Liver (tissue), 8 donors: ENCODE measurements at regions not wholly inside any gene's neighbourhood (a gene's known extent, or its start where the extent isn't known, plus 50 kb on each side); places are given as distances from the start of the nearest gene placed in this dataset.

Source experiments
- DNase-seq: peaks from one replicate; pipeline ENCODE4 v3.0.0-alpha.2; 2017; ENCODE audit warnings: low spot score
- H3K27ac ChIP-seq, 2 donors: one replicate each; pipeline ENCODE4 v1.7.0; 2013; ENCODE audit warnings: inconsistent platforms in 2 of 2, low read length in 2 of 2, control low read depth in 1 of 2, low read depth in 1 of 2, mild to moderate bottlenecking in 1 of 2
- H3K27me3 ChIP-seq, 4 donors: one replicate each; pipeline versions ENCODE4 v1.6.1 to v1.7.0; 2013; ENCODE audit warnings: low read length in 3 of 4, inconsistent platforms in 1 of 4, mild to moderate bottlenecking in 1 of 4, moderate library complexity in 1 of 4; ENCODE audit not compliant: control insufficient read depth in 4 of 4, insufficient read depth in 4 of 4
- H3K36me3 ChIP-seq, 4 donors: one replicate each; pipeline versions ENCODE4 v1.6.1 to v1.7.0; 2013; ENCODE audit warnings: low read length in 3 of 4, mild to moderate bottlenecking in 3 of 4, low read depth in 1 of 4, moderate library complexity in 1 of 4; ENCODE audit not compliant: control insufficient read depth in 4 of 4, insufficient read depth in 3 of 4
- H3K4me1 ChIP-seq, 4 donors: one replicate each; pipeline versions ENCODE4 v1.6.1 to v1.7.0; 2013; ENCODE audit warnings: low read length in 3 of 4, mild to moderate bottlenecking in 3 of 4, moderate library complexity in 1 of 4; ENCODE audit not compliant: control insufficient read depth in 4 of 4, insufficient read depth in 4 of 4
- H3K4me3 ChIP-seq, 3 donors: one replicate each; pipeline versions ENCODE4 v1.6.1 to v1.7.0; 2013; ENCODE audit warnings: low read length in 3 of 3, control low read depth in 1 of 3, low read depth in 1 of 3, mild to moderate bottlenecking in 1 of 3
- H3K9ac ChIP-seq, 2 donors: one replicate each; pipeline ENCODE4 v1.7.0; 2013; ENCODE audit warnings: low read length in 2 of 2, mild to moderate bottlenecking in 2 of 2, moderate library complexity in 2 of 2, control low read depth in 1 of 2, low read depth in 1 of 2
- H3K9me3 ChIP-seq, 4 donors: one replicate each; pipeline versions ENCODE4 v1.6.1 to v1.7.0; 2013; ENCODE audit warnings: low read length in 3 of 4; ENCODE audit not compliant: control insufficient read depth in 4 of 4
- ATF3 ChIP-seq: IDR thresholded peaks from 2 replicates; pipeline ENCODE4 v1.6.1; 2016; ENCODE audit warnings: antibody characterized with exemption
- CTCF ChIP-seq: fragments of 150-350 bp; IDR thresholded peaks from 2 replicates; pipeline ENCODE4 v1.5.1; 2017; ENCODE audit warnings: improper control_type of control experiment, low read depth, low read length; ENCODE audit not compliant: missing input control
- EGR1 ChIP-seq, 2 donors: IDR thresholded peaks; 2 replicates each; pipeline ENCODE4 v1.6.1; 2016 to 2018; ENCODE audit warnings: antibody characterized with exemption in 2 of 2, low read depth in 2 of 2
- FOXA1 ChIP-seq: IDR thresholded peaks from 2 replicates; pipeline ENCODE4 v1.6.1; 2016; ENCODE audit warnings: antibody characterized with exemption
- GABPA ChIP-seq, 2 donors: IDR thresholded peaks in 1 of 2; conservative IDR thresholded peaks in 1 of 2; 2 replicates each; pipeline ENCODE4 v1.6.1; 2016; ENCODE audit warnings: antibody characterized with exemption in 2 of 2, mild to moderate bottlenecking in 1 of 2, moderate library complexity in 1 of 2
- HNF4A ChIP-seq, 2 donors: conservative IDR thresholded peaks; 2 replicates each; pipeline ENCODE4 v1.6.1; 2016; ENCODE audit warnings: antibody characterized with exemption in 2 of 2, mild to moderate bottlenecking in 2 of 2
- HNF4G ChIP-seq: IDR thresholded peaks from 2 replicates; pipeline ENCODE4 v1.6.1; 2016; ENCODE audit warnings: antibody characterized with exemption
- JUND ChIP-seq, 2 donors: IDR thresholded peaks; 2 replicates each; pipeline ENCODE4 v1.6.1; 2016; ENCODE audit warnings: antibody characterized with exemption in 2 of 2
- NR2F2 ChIP-seq: IDR thresholded peaks from 2 replicates; pipeline ENCODE4 v1.6.1; 2016; ENCODE audit warnings: antibody characterized with exemption
- RAD21 ChIP-seq, 2 donors: IDR thresholded peaks; 2 replicates each; pipeline ENCODE4 v1.6.1; 2016; ENCODE audit warnings: antibody characterized with exemption in 2 of 2, mild to moderate bottlenecking in 2 of 2
- RXRA ChIP-seq, 2 donors: IDR thresholded peaks; 2 replicates each; pipeline ENCODE4 v1.6.1; 2017 to 2018; ENCODE audit warnings: antibody characterized with exemption in 2 of 2, mild to moderate bottlenecking in 1 of 2
- SP1 ChIP-seq: IDR thresholded peaks from 2 replicates; pipeline ENCODE4 v1.6.1; 2018; ENCODE audit warnings: antibody characterized with exemption, mild to moderate bottlenecking
- TAF1 ChIP-seq: conservative IDR thresholded peaks from 2 replicates; pipeline ENCODE4 v1.6.1; 2016; ENCODE audit warnings: antibody characterized with exemption, mild to moderate bottlenecking
- YY1 ChIP-seq: IDR thresholded peaks from 2 replicates; pipeline ENCODE4 v1.6.1; 2016; ENCODE audit warnings: antibody characterized with exemption, mild to moderate bottlenecking
- WGBS: extraction: QIAGEN DNeasy Blood & Tissue Kit; methylation state at CpG from one replicate; pipeline ENCODE4 v1.1.7; 2013; 5-methylcytosine and 5-hydroxymethylcytosine counted together
- TF ChIP-seq, protein P1 (sequence below): IDR thresholded peaks from 2 replicates; pipeline ENCODE4 v1.6.1; 2016; ENCODE audit warnings: antibody characterized with exemption
- donor health status: healthy.
- donor health status: healthy.
- donor health status: healthy.
- donor health status: healthy.
- donor health status: healthy.

DNA sequence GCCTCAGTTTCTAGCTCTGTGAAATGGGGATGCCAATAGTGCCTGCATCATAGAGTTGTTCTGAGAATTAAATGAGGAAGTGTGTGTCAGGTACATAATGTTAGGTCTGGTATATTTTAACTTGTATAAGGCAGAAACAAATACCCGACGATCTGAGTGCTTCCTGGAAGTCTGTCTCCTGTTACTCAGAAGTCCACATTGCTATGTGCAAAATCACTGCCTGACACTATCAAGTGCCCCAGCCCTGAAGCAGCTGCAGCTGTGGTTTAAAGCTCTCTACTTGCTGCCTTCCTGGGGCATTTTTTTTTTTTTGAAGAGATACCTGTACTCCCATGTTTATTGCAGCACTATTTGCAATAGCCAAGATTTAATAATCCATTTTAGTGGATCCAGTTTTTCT lies 125.3 kb downstream of the SLC4A3 start:
- H3K9ac ChIP-seq: no peak overlapping the region
- H3K9me3 ChIP-seq: no peaks in the 10 kb centered on the region
- no peak overlapping the region for H3K27ac ChIP-seq
- TF ChIP-seq GABPA (IDR thresholded peaks at IDR 0.05 in 1 of 2, conservative IDR thresholded peaks at IDR 0.05 in 1 of 2): no peak
- TF ChIP-seq FOXA1: no peak
- TF ChIP-seq HNF4G: no peak
- TF ChIP-seq JUND (IDR thresholded peaks at IDR 0.05): no peak
- no peak for TF ChIP-seq EGR1 (IDR thresholded peaks at IDR 0.05; ENCODE audit: low read depth in 2 of 2)
- TF ChIP-seq ATF3: no peak
- TF ChIP-seq YY1: no peak
- TF ChIP-seq CTCF: no peak
- TF ChIP-seq NR2F2: no peak
- no peak for DNase-seq
- H3K27me3 ChIP-seq: no peaks in the 10 kb centered on the region
- no peaks in the 10 kb centered on the region for H3K4me1 ChIP-seq
- 72% methylated on average over 2 of the region's 2 CpGs for WGBS
- no peak overlapping the region for H3K4me3 ChIP-seq
- H3K36me3 ChIP-seq: no peaks in the 10 kb centered on the region

- H3K4me1 ChIP-seq: no peaks in the 10 kb centered on the region
- no peak for DNase-seq
- H3K9me3 ChIP-seq: peaks cover 0 to under 1% (median 0%) of the 10 kb centered on the region in 4 donors
- TF ChIP-seq SP1 (no peak), NR2F2 (no peak), ATF3 (no peak), FOXA1 (no peak), RXRA (IDR thresholded peaks at IDR 0.05) (no peak), GABPA (IDR thresholded peaks at IDR 0.05 in 1 of 2, conservative IDR thresholded peaks at IDR 0.05 in 1 of 2) (no peak), CTCF (no peak), YY1 (no peak), EGR1 (IDR thresholded peaks at IDR 0.05; ENCODE audit: low read depth in 2 of 2) (no peak), RAD21 (IDR thresholded peaks at IDR 0.05) (no peak), TAF1 (no peak), JUND (IDR thresholded peaks at IDR 0.05) (no peak), HNF4A (conservative IDR thresholded peaks at IDR 0.05) (no peak)
- TF ChIP-seq, protein P1, sequence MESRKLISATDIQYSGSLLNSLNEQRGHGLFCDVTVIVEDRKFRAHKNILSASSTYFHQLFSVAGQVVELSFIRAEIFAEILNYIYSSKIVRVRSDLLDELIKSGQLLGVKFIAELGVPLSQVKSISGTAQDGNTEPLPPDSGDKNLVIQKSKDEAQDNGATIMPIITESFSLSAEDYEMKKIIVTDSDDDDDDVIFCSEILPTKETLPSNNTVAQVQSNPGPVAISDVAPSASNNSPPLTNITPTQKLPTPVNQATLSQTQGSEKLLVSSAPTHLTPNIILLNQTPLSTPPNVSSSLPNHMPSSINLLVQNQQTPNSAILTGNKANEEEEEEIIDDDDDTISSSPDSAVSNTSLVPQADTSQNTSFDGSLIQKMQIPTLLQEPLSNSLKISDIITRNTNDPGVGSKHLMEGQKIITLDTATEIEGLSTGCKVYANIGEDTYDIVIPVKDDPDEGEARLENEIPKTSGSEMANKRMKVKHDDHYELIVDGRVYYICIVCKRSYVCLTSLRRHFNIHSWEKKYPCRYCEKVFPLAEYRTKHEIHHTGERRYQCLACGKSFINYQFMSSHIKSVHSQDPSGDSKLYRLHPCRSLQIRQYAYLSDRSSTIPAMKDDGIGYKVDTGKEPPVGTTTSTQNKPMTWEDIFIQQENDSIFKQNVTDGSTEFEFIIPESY: no peak
- WGBS: 68% methylated on average over 3 of the region's 3 CpGs
- H3K36me3 ChIP-seq: no peaks in the 10 kb centered on the region
- no peak overlapping the region for H3K9ac ChIP-seq
- no peaks in the 10 kb centered on the region for H3K27me3 ChIP-seq
- H3K27ac ChIP-seq: no peak overlapping the region
- H3K4me3 ChIP-seq: no peak overlapping the region
These were observed 131.7 kb downstream of the SLC4A3 start for GRCh38 chr2:219758907-219759680.
